H1 (cell line): ENCODE measurements at regions not wholly inside any gene's neighbourhood (a gene's known extent, or its start where the extent isn't known, plus 50 kb on each side); places are given as distances from the start of the nearest gene placed in this dataset.

Experiments
- ASH2L ChIP-seq: fragments of 200-600, 300-600 bp; sonication (generic); IDR thresholded peaks from one replicate; pipeline ENCODE4 v1.7.1; 2017; ENCODE audit warnings: low read length
- CHD2 ChIP-seq: IDR thresholded peaks from 2 replicates; pipeline ENCODE4 v1.6.1; 2012; ENCODE audit warnings: low read length, improper control_type of control experiment
- EP300 ChIP-seq, 2 experiments: IDR thresholded peaks; 1 replicate in 1 of 2; 2 replicates in 1 of 2; pipeline ENCODE4 v1.6.1; 2011 to 2012; ENCODE audit warnings: low read depth in 2 of 2, low read length in 2 of 2, mild to moderate bottlenecking in 2 of 2, borderline replicate concordance in 1 of 2, inconsistent platforms in 1 of 2, moderate library complexity in 1 of 2
- JUN ChIP-seq: IDR thresholded peaks from 2 replicates; pipeline ENCODE4 v1.6.1; 2011; ENCODE audit warnings: low read depth, mild to moderate bottlenecking, improper control_type of control experiment, low read length
- JUND ChIP-seq: IDR thresholded peaks from 2 replicates; pipeline ENCODE4 v1.6.1; 2011; ENCODE audit warnings: mild to moderate bottlenecking, improper control_type of control experiment, low read length
- POLR2A ChIP-seq, 2 experiments: IDR thresholded peaks; 1 replicate in 1 of 2; 2 replicates in 1 of 2; pipeline ENCODE4 v1.6.1; 2011; ENCODE audit warnings: low read depth in 2 of 2, low read length in 2 of 2, mild to moderate bottlenecking in 2 of 2; ENCODE audit errors: control extremely low read depth in 1 of 2
- RFX5 ChIP-seq: IDR thresholded peaks from 2 replicates; pipeline ENCODE4 v1.6.1; 2011; ENCODE audit warnings: low read depth, low read length, improper control_type of control experiment, borderline replicate concordance
- SP1 ChIP-seq: IDR thresholded peaks from 2 replicates; pipeline ENCODE4 v1.6.1; 2011; ENCODE audit warnings: low read depth, low read length
- TAF1 ChIP-seq: IDR thresholded peaks from 2 replicates; pipeline ENCODE4 v1.6.1; 2011; ENCODE audit warnings: mild to moderate bottlenecking, low read depth, low read length
- ZNF274 ChIP-seq: IDR thresholded peaks from 2 replicates; pipeline ENCODE4 v1.7.0; 2012; ENCODE audit warnings: low read length, borderline replicate concordance; ENCODE audit errors: extremely low read depth
- TF ChIP-seq, protein P1 (sequence below), 3 experiments: IDR thresholded peaks; 1 replicate in 2 of 3; 2 replicates in 1 of 3; pipeline versions ENCODE4 v1.5.1 to v1.6.1; 2011; ENCODE audit warnings: low read length in 3 of 3, mild to moderate bottlenecking in 3 of 3, inconsistent platforms in 2 of 3, low read depth in 1 of 3, moderate library complexity in 1 of 3; ENCODE audit not compliant: insufficient read depth in 1 of 3; ENCODE audit errors: control extremely low read depth in 1 of 3
- TF ChIP-seq, protein P2 (sequence below): IDR thresholded peaks from 2 replicates; pipeline ENCODE4 v1.6.1; 2012; ENCODE audit warnings: inconsistent platforms

DNA sequence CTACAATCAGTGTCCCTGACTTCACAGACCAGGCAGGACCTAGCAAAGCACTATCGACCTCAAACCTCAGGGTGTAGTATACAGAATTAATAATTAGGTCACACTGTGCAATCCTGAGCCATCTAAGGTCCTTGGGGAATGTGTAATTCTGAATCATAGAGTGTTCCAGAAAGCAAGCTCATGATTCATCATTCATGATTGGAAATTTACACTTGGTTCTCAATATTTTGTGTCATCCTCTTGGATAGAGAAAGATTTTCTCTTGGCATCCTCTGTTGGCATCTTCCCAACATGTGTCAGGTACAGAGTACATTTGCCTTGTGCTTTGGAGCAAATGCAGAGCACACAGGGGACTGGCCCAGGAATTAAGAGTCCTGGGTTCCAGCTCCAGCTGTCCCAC lies 245.0 kb upstream of the NT5C1B start:
- TF ChIP-seq, protein P1, sequence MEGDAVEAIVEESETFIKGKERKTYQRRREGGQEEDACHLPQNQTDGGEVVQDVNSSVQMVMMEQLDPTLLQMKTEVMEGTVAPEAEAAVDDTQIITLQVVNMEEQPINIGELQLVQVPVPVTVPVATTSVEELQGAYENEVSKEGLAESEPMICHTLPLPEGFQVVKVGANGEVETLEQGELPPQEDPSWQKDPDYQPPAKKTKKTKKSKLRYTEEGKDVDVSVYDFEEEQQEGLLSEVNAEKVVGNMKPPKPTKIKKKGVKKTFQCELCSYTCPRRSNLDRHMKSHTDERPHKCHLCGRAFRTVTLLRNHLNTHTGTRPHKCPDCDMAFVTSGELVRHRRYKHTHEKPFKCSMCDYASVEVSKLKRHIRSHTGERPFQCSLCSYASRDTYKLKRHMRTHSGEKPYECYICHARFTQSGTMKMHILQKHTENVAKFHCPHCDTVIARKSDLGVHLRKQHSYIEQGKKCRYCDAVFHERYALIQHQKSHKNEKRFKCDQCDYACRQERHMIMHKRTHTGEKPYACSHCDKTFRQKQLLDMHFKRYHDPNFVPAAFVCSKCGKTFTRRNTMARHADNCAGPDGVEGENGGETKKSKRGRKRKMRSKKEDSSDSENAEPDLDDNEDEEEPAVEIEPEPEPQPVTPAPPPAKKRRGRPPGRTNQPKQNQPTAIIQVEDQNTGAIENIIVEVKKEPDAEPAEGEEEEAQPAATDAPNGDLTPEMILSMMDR (IDR thresholded peaks at IDR 0.05; ENCODE audit: control extremely low read depth in 1 of 3, insufficient read depth in 1 of 3, low read depth in 1 of 3, low read length in 3 of 3), result no peak
- TF ChIP-seq CHD2, result no peak
- TF ChIP-seq ZNF274, result no peak
- no peak for TF ChIP-seq EP300 (IDR thresholded peaks at IDR 0.05; ENCODE audit: borderline replicate concordance in 1 of 2, low read depth in 2 of 2, low read length in 2 of 2)
- TF ChIP-seq POLR2A (IDR thresholded peaks at IDR 0.05; ENCODE audit: control extremely low read depth in 1 of 2, low read depth in 2 of 2, low read length in 2 of 2), result no peak
- TF ChIP-seq JUN, result no peak
- TF ChIP-seq JUND, result no peak
- TF ChIP-seq SP1, result no peak
- TF ChIP-seq, protein P2, sequence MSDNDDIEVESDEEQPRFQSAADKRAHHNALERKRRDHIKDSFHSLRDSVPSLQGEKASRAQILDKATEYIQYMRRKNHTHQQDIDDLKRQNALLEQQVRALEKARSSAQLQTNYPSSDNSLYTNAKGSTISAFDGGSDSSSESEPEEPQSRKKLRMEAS, result no peak
- TF ChIP-seq TAF1, result no peak
- no peak for TF ChIP-seq ASH2L
- TF ChIP-seq RFX5, result no peak
